CD14-positive monocyte (primary cell): ENCODE measurements at regions not wholly inside any gene's neighbourhood (a gene's known extent, or its start where the extent isn't known, plus 50 kb on each side); places are given as distances from the start of the nearest gene placed in this dataset.

Experiments
- DNase-seq, 3 donors: peaks; one replicate each; pipeline ENCODE4 v3.0.0-alpha.2; 2011 to 2022
- H2AFZ ChIP-seq: 2 replicates; pipeline ENCODE4 v1.6.0; 2012; ENCODE audit warnings: mild to moderate bottlenecking, low read depth, low read length, inconsistent platforms; ENCODE audit not compliant: insufficient read depth, poor library complexity, severe bottlenecking
- H3K27ac ChIP-seq, 2 donors: 1 replicate in 1 of 2; 2 replicates in 1 of 2; pipeline ENCODE4 v1.5.1; 2012 to 2013; ENCODE audit warnings: low read length in 2 of 2, control low read depth in 1 of 2, inconsistent platforms in 1 of 2, low read depth in 1 of 2, mild to moderate bottlenecking in 1 of 2
- H3K27me3 ChIP-seq, 2 donors: one replicate each; pipeline versions ENCODE4 v1.6.0 to v1.6.1; 2011 to 2013; ENCODE audit warnings: low read length in 2 of 2; ENCODE audit not compliant: control insufficient read depth in 2 of 2, insufficient read depth in 2 of 2
- H3K36me3 ChIP-seq, 2 donors: replicated peaks in 1 of 2; 1 replicate in 1 of 2; 2 replicates in 1 of 2; pipeline versions ENCODE4 v1.5.1 to v1.6.1; 2012 to 2013; ENCODE audit warnings: low read length in 2 of 2, control low read depth in 1 of 2, inconsistent platforms in 1 of 2, mild to moderate bottlenecking in 1 of 2; ENCODE audit not compliant: insufficient read depth in 2 of 2, control insufficient read depth in 1 of 2
- H3K4me1 ChIP-seq, 2 donors: 1 replicate in 1 of 2; 2 replicates in 1 of 2; pipeline versions ENCODE4 v1.5.1 to v1.6.1; 2012 to 2013; ENCODE audit warnings: low read length in 2 of 2, control low read depth in 1 of 2, inconsistent platforms in 1 of 2, mild to moderate bottlenecking in 1 of 2, moderate library complexity in 1 of 2; ENCODE audit not compliant: insufficient read depth in 2 of 2, control insufficient read depth in 1 of 2
- H3K4me2 ChIP-seq: replicated peaks from 2 replicates; pipeline ENCODE3; 2012; ENCODE audit warnings: low read length, moderate library complexity, mild to moderate bottlenecking; ENCODE audit not compliant: poor library complexity, severe bottlenecking; ENCODE audit errors: extremely low read depth
- H3K4me3 ChIP-seq, 3 experiments: fragments of 200-600 bp in 1 of 3; sonication (generic) in 1 of 3; replicated peaks in 1 of 3; 1 replicate in 2 of 3; 2 replicates in 1 of 3; pipeline ENCODE4 v1.5.1; 2011 to 2013; ENCODE audit warnings: low read length in 3 of 3, mild to moderate bottlenecking in 3 of 3, control low read depth in 2 of 3, low read depth in 2 of 3, inconsistent platforms in 1 of 3, moderate library complexity in 1 of 3
- H3K79me2 ChIP-seq: 2 replicates; pipeline ENCODE4 v1.6.0; 2012; ENCODE audit warnings: mild to moderate bottlenecking, control low read depth, inconsistent platforms, low read length, moderate library complexity; ENCODE audit not compliant: insufficient read depth
- H3K9ac ChIP-seq: 2 replicates; pipeline ENCODE4 v1.6.0; 2017; ENCODE audit warnings: low read length, mild to moderate bottlenecking; ENCODE audit not compliant: insufficient read depth, poor library complexity, severe bottlenecking
- H3K9me3 ChIP-seq, 2 donors: replicated peaks in 1 of 2; 1 replicate in 1 of 2; 2 replicates in 1 of 2; pipeline versions ENCODE4 v1.5.1 to v1.6.1; 2012 to 2013; ENCODE audit warnings: low read length in 2 of 2, control low read depth in 1 of 2; ENCODE audit not compliant: control insufficient read depth in 1 of 2, insufficient read depth in 1 of 2
- H4K20me1 ChIP-seq: 2 replicates; pipeline ENCODE4 v1.6.0; 2012; ENCODE audit warnings: mild to moderate bottlenecking, low read length, control low read depth, moderate library complexity; ENCODE audit not compliant: insufficient read depth
- H3K27ac Mint-ChIP-seq, 7 donors: one replicate each; pipeline ENCODE4 v1.8.0; 2020; ENCODE audit warnings: mild to moderate bottlenecking in 7 of 7, mixed read lengths in 7 of 7, moderate library complexity in 6 of 7, inconsistent platforms in 2 of 7
- H3K27me3 Mint-ChIP-seq, 3 donors: one replicate each; pipeline ENCODE4 v1.8.0; 2021 to 2022; ENCODE audit warnings: low read depth in 3 of 3, mild to moderate bottlenecking in 3 of 3, mixed read lengths in 3 of 3, moderate library complexity in 3 of 3, inconsistent platforms in 1 of 3
- H3K36me3 Mint-ChIP-seq, 2 donors: one replicate each; pipeline ENCODE4 v1.8.0; 2020; ENCODE audit warnings: mixed read lengths in 2 of 2, inconsistent platforms in 1 of 2, mild to moderate bottlenecking in 1 of 2
- H3K4me1 Mint-ChIP-seq: one replicate; pipeline ENCODE4 v1.8.0; 2020; ENCODE audit warnings: mild to moderate bottlenecking, mixed read lengths
- H3K4me3 Mint-ChIP-seq, 2 donors: one replicate each; pipeline ENCODE4 v1.8.0; 2020; ENCODE audit warnings: mild to moderate bottlenecking in 2 of 2, mixed read lengths in 2 of 2, moderate library complexity in 1 of 2
- H3K9me3 Mint-ChIP-seq, 7 donors: one replicate each; pipeline ENCODE4 v1.8.0; 2020 to 2022; ENCODE audit warnings: mixed read lengths in 7 of 7, mild to moderate bottlenecking in 6 of 7, moderate library complexity in 6 of 7, inconsistent platforms in 2 of 7
- WGBS: methylation state at CpG from one replicate; pipeline ENCODE4 v1.1.5; 2013; ENCODE audit warnings: missing lambda C conversion rate; ENCODE audit not compliant: insufficient coverage; 5-methylcytosine and 5-hydroxymethylcytosine counted together
- intact Hi-C, 2 donors: fragments of 100-400 bp; cut with micrococcal nuclease; formaldehyde crosslinking; loops; one replicate each; pipeline versions ENCODE4 v1.15.0 to v1.15.1; 2023
- TF ChIP-seq, protein P1 (sequence below): fragments of 200-600 bp; IDR thresholded peaks from one replicate; pipeline ENCODE4 v1.8.0; 2022; ENCODE audit warnings: antibody characterized with exemption, mild to moderate bottlenecking

GRCh38 chr6:153594871-153595270, 444.2 kb upstream of the OPRM1 start:
- TF ChIP-seq, protein P1, sequence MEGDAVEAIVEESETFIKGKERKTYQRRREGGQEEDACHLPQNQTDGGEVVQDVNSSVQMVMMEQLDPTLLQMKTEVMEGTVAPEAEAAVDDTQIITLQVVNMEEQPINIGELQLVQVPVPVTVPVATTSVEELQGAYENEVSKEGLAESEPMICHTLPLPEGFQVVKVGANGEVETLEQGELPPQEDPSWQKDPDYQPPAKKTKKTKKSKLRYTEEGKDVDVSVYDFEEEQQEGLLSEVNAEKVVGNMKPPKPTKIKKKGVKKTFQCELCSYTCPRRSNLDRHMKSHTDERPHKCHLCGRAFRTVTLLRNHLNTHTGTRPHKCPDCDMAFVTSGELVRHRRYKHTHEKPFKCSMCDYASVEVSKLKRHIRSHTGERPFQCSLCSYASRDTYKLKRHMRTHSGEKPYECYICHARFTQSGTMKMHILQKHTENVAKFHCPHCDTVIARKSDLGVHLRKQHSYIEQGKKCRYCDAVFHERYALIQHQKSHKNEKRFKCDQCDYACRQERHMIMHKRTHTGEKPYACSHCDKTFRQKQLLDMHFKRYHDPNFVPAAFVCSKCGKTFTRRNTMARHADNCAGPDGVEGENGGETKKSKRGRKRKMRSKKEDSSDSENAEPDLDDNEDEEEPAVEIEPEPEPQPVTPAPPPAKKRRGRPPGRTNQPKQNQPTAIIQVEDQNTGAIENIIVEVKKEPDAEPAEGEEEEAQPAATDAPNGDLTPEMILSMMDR, result no peak

DNA sequence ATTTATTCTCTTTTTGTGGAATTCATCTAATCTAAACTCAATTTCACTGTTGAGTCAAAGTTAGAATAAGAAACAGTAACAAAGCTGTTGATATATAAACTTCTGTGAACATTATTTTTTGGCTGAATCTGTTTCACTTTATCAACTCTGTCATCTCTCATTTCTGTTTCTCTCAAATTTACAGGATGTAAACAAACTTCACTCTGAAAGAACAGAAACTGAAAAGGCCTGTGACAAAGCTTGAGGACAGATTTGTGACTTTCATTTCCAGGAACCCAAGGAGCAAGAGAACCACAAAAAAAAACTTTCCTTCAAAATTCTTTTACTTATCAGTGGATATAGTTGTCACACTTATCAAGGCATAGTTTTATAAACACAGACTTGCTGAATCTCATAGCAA, 447.9 kb upstream of the OPRM1 start:
- no peaks in the 10 kb centered on the region for H4K20me1 ChIP-seq
- no peak overlapping the region for H3K27ac Mint-ChIP-seq
- no peak overlapping the region for H3K9ac ChIP-seq
- DNase-seq, result no peak
- H3K9me3 Mint-ChIP-seq, result peaks cover 0 to 6% (median 2%) of the 10 kb centered on the region in 7 donors
- TF ChIP-seq, protein P1, result no peak
- no peak overlapping the region for H2AFZ ChIP-seq
- H3K9me3 ChIP-seq, result no peaks in the 10 kb centered on the region
- H3K4me3 Mint-ChIP-seq, result no peak overlapping the region
- H3K36me3 Mint-ChIP-seq, result no peaks in the 10 kb centered on the region
- no peaks in the 10 kb centered on the region for H3K36me3 ChIP-seq
- H3K4me3 ChIP-seq, result no peak overlapping the region
- no peaks in the 10 kb centered on the region for H3K27me3 Mint-ChIP-seq
- H3K27ac ChIP-seq, result no peak overlapping the region
- H3K4me2 ChIP-seq, result no peak overlapping the region
- no peaks in the 10 kb centered on the region for H3K79me2 ChIP-seq
- H3K4me1 ChIP-seq, result no peaks in the 10 kb centered on the region
- no peaks in the 10 kb centered on the region for H3K27me3 ChIP-seq
- intact Hi-C loops, result no loop called here
- H3K4me1 Mint-ChIP-seq, result no peaks in the 10 kb centered on the region

More at GRCh38 chr6:153594871-153595270, 444.2 kb upstream of the OPRM1 start:
- no peak overlapping the region for H3K4me3 Mint-ChIP-seq
- no peaks in the 10 kb centered on the region for H3K27me3 ChIP-seq
- H3K36me3 ChIP-seq, result no peaks in the 10 kb centered on the region
- intact Hi-C loops, result no loop called here
- H3K9ac ChIP-seq, result no peak overlapping the region
- H3K27ac Mint-ChIP-seq, result no peak overlapping the region
- H4K20me1 ChIP-seq, result no peaks in the 10 kb centered on the region
- no peak overlapping the region for H3K4me2 ChIP-seq
- H3K9me3 ChIP-seq, result no peaks in the 10 kb centered on the region
- DNase-seq, result no peak
- H3K79me2 ChIP-seq, result no peaks in the 10 kb centered on the region
- no peak overlapping the region for H2AFZ ChIP-seq
- H3K27ac ChIP-seq, result no peak overlapping the region
- peaks cover 0 to 2% (median 0%) of the 10 kb centered on the region in 3 donors for H3K27me3 Mint-ChIP-seq
- peaks cover 0 to 4% (median 0%) of the 10 kb centered on the region in 7 donors for H3K9me3 Mint-ChIP-seq
- H3K36me3 Mint-ChIP-seq, result no peaks in the 10 kb centered on the region
- no peaks in the 10 kb centered on the region for H3K4me1 Mint-ChIP-seq
- 83% methylated on average over 1 of the region's 1 CpG for WGBS
- no peak overlapping the region for H3K4me3 ChIP-seq
- no peaks in the 10 kb centered on the region for H3K4me1 ChIP-seq
